ENCODE measurements at regions not wholly inside any gene's neighbourhood (a gene's known extent, or its start where the extent isn't known, plus 50 kb on each side); places are given as distances from the start of the nearest gene placed in this dataset.

DNA sequence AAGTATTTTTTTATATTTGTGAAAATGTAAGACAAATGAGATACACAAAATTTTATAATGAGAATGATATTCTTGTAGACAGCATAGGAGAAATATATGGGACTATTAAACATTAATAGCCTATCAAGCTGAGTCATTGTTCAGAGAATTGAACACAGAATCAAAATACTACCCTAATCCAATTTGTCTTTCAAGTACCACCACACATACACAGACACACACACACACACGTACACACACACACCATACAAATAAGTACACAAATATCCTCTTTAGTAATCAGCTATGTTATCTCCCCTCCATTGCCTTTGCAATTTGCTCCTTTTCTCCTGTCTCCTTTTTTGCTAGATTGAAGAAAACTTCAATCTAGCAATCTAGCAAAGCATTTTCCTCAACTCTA lies 499.3 kb downstream of the FOXG1 start:
- DNase-seq (ENCODE audit: extremely low read depth, insufficient read length) = no peak
- H3K36me3 ChIP-seq (ENCODE audit: control insufficient read depth, insufficient read depth, low read length) = no peaks in the 10 kb centered on the region
- TF ChIP-seq, protein P1, sequence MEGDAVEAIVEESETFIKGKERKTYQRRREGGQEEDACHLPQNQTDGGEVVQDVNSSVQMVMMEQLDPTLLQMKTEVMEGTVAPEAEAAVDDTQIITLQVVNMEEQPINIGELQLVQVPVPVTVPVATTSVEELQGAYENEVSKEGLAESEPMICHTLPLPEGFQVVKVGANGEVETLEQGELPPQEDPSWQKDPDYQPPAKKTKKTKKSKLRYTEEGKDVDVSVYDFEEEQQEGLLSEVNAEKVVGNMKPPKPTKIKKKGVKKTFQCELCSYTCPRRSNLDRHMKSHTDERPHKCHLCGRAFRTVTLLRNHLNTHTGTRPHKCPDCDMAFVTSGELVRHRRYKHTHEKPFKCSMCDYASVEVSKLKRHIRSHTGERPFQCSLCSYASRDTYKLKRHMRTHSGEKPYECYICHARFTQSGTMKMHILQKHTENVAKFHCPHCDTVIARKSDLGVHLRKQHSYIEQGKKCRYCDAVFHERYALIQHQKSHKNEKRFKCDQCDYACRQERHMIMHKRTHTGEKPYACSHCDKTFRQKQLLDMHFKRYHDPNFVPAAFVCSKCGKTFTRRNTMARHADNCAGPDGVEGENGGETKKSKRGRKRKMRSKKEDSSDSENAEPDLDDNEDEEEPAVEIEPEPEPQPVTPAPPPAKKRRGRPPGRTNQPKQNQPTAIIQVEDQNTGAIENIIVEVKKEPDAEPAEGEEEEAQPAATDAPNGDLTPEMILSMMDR (IDR thresholded peaks at IDR 0.05; ENCODE audit: insufficient read depth, low read length, poor library complexity, severe bottlenecking) = no peak
- H3K27me3 ChIP-seq (replicated peaks; ENCODE audit: control insufficient read depth, insufficient read depth, low read length) = no peaks in the 10 kb centered on the region
- H3K4me3 ChIP-seq (replicated peaks; ENCODE audit: low read depth, low read length) = no peak overlapping the region

GRCh38 chr14:29271669-29272068 lies 505.1 kb downstream of the FOXG1 start:
- Histone ChIP-seq H3K4me3 (replicated peaks; ENCODE audit: low read depth, low read length) (no peak overlapping the region), H3K36me3 (ENCODE audit: control insufficient read depth, insufficient read depth, low read length) (no peaks in the 10 kb centered on the region), H3K27me3 (replicated peaks; ENCODE audit: control insufficient read depth, insufficient read depth, low read length) (no peaks in the 10 kb centered on the region)
- DNase-seq (ENCODE audit: extremely low read depth, insufficient read length) = no peak
- TF ChIP-seq, protein P1 (IDR thresholded peaks at IDR 0.05; ENCODE audit: insufficient read depth, low read length, poor library complexity, severe bottlenecking) = no peak

DNA sequence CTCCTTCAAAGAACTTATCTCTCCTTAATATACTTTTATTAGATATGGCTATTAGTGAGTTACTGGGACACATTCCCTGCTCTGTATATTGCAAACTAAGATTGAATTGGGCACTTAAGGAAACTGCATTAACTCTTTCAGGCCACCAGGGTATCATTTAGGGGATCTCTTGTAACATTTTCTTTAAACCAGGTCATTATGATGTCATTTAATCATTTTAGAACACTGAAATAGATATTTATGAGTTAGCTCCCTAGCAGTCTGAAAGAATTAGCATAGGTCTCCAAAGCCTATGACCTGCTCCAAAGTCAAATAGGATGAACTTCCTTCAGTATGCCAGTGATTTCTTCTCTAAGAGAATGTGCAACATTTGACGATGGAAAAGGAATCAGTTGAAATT lies 506.9 kb downstream of the FOXG1 start:
- DNase-seq (ENCODE audit: extremely low read depth, insufficient read length) = no peak
- Histone ChIP-seq H3K36me3 (ENCODE audit: control insufficient read depth, insufficient read depth, low read length) (no peaks in the 10 kb centered on the region), H3K27me3 (replicated peaks; ENCODE audit: control insufficient read depth, insufficient read depth, low read length) (no peaks in the 10 kb centered on the region), H3K4me3 (replicated peaks; ENCODE audit: low read depth, low read length) (no peak overlapping the region)
- TF ChIP-seq, protein P1 (IDR thresholded peaks at IDR 0.05; ENCODE audit: insufficient read depth, low read length, poor library complexity, severe bottlenecking) = no peak

DNA sequence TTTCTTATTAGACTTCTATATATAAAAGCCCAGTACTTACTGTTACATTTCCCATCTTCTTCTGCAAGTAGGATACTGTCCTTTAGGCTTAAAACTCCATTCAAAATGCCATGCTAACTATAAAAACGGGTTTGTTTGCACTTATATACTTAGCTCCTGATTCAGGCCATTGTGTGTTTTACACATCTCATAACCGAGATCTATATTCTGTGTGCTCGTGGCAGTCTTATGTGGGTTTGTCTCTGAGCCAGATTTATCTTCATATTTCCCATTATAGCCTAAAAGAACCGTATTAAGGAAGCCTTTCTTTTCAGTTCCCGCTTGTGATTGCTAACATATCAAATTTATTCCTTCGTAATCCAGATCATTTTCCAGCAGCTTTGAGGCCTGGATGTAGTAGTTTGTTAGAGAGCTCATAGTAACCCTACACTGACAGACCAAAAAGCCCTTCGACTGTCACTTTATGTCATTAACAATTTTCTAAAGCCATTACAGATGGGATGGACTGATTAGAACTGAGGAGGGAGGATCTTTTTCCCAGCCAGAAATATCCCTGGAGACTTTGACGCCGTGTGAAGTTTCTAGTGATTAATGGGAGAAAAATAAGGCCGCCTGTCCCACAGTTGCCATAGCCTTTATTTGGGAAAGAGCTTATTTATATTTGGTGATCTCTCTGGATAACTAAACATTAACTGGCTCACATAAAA lies 508.5 kb downstream of the FOXG1 start:
- Histone ChIP-seq H3K36me3 (ENCODE audit: control insufficient read depth, insufficient read depth, low read length) (no peaks in the 10 kb centered on the region), H3K4me3 (replicated peaks; ENCODE audit: low read depth, low read length) (no peak overlapping the region), H3K27me3 (replicated peaks; ENCODE audit: control insufficient read depth, insufficient read depth, low read length) (no peaks in the 10 kb centered on the region)
- DNase-seq (ENCODE audit: extremely low read depth, insufficient read length) = no peak
- TF ChIP-seq, protein P1 (IDR thresholded peaks at IDR 0.05; ENCODE audit: insufficient read depth, low read length, poor library complexity, severe bottlenecking) = no peak

- Histone ChIP-seq H3K27me3 (replicated peaks; ENCODE audit: control insufficient read depth, insufficient read depth, low read length) (no peaks in the 10 kb centered on the region), H3K36me3 (ENCODE audit: control insufficient read depth, insufficient read depth, low read length) (no peaks in the 10 kb centered on the region), H3K4me3 (replicated peaks; ENCODE audit: low read depth, low read length) (no peak overlapping the region)
- peak; percentile 5 for DNase-seq (ENCODE audit: extremely low read depth, insufficient read length)
- TF ChIP-seq, protein P1 (IDR thresholded peaks at IDR 0.05; ENCODE audit: insufficient read depth, low read length, poor library complexity, severe bottlenecking) = no peak
Measured at GRCh38 chr14:29278301-29279263, 512.0 kb downstream of the FOXG1 start.
